HG03432 (cell line): ENCODE measurements at regions not wholly inside any gene's neighbourhood (a gene's known extent, or its start where the extent isn't known, plus 50 kb on each side); places are given as distances from the start of the nearest gene placed in this dataset.
A peak's percentile ranks its signal among the peaks of the same experiment; 100 is the strongest.
"Not testable (repeated sequence)": the region's sequence is repeated elsewhere in the genome, so short reads cannot be mapped to it uniquely, and the experiment has no call there.

Experiments used
- ATAC-seq: cut with Tn5 transposase; IDR thresholded peaks from one replicate; pipeline ENCODE4 v1.9.1; 2021; ENCODE audit warnings: mild to moderate bottlenecking, moderate library complexity; ENCODE audit not compliant: unreplicated experiment

GRCh38 chr4:100657187-100657586 lies 139.4 kb upstream of the EMCN start:
- ATAC-seq: no peak

- ATAC-seq: no peak
Measured at GRCh38 chr4:100651499-100652175, 133.8 kb upstream of the EMCN start.

GRCh38 chr4:100649417-100649816 lies 131.6 kb upstream of the EMCN start:
- no peak for ATAC-seq

- no peak for ATAC-seq
Measured at GRCh38 chr4:100644150-100644549, 126.3 kb upstream of the EMCN start.

GRCh38 chr4:100641336-100641735 lies 123.5 kb upstream of the EMCN start:
- ATAC-seq: no peak

- ATAC-seq: no peak
Measured at GRCh38 chr4:100635899-100636298, 118.1 kb upstream of the EMCN start.

- no peak for ATAC-seq
Measured at GRCh38 chr4:100633269-100633668, 115.4 kb upstream of the EMCN start.

- ATAC-seq: no peak
Measured at GRCh38 chr4:100632163-100632562, 114.3 kb upstream of the EMCN start.

GRCh38 chr4:100631281-100631968 lies 113.6 kb upstream of the EMCN start:
- no peak for ATAC-seq

GRCh38 chr4:100630341-100630740 lies 112.5 kb upstream of the EMCN start:
- no peak for ATAC-seq

GRCh38 chr4:100609810-100610209 lies 92.0 kb upstream of the EMCN start:
- peak; percentile 61 for ATAC-seq

- ATAC-seq: not testable (repeated sequence)
Measured at GRCh38 chr4:100608651-100609050, 90.8 kb upstream of the EMCN start.

GRCh38 chr4:100605144-100605543 lies 87.3 kb upstream of the EMCN start:
- ATAC-seq: no peak

GRCh38 chr4:100593935-100594334 lies 76.1 kb upstream of the EMCN start:
- ATAC-seq: no peak

GRCh38 chr4:100591161-100591876 lies 73.5 kb upstream of the EMCN start:
- no peak for ATAC-seq

GRCh38 chr4:100590325-100590724 lies 72.5 kb upstream of the EMCN start:
- no peak for ATAC-seq

- ATAC-seq: no peak
Measured at GRCh38 chr4:100588076-100588475, 70.3 kb upstream of the EMCN start.

- ATAC-seq: no peak
Measured at GRCh38 chr4:100582146-100582545, 64.3 kb upstream of the EMCN start.

GRCh38 chr4:100581337-100581736 lies 63.5 kb upstream of the EMCN start:
- no peak for ATAC-seq

- no peak for ATAC-seq
Measured at GRCh38 chr4:100576570-100576969, 58.7 kb upstream of the EMCN start.

- ATAC-seq: no peak
Measured at GRCh38 chr4:100574607-100575006, 56.8 kb upstream of the EMCN start.

GRCh38 chr4:100569196-100569595 lies 51.4 kb upstream of the EMCN start:
- peak; percentile 65 for ATAC-seq
